ENCODE measurements at regions not wholly inside any gene's neighbourhood (a gene's known extent, or its start where the extent isn't known, plus 50 kb on each side); places are given as distances from the start of the nearest gene placed in this dataset.

DNA sequence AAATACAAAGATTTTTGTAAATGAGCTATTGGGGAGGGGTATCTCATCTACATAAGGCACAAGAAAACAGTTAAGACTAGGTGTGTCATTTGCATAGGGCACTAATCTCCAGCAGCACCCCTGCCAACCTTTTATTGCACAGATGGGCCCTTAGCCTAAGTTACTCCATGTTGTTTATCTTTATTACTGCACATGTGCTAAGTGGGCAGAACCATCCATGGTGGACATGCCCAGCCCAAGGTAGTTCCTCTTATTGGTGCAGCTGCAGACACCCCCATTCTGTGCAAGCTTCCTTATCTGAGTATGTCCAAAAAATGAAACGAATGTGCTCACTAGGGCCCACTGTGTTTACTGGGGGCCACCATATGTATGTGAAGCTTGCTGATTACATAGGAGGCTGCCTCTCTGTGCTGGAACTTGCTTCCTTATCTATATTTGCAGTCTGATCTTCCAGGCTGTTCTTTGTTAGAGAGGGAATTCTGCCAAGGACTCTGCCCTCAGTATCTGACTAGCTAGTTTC, 77.3 kb upstream of the NEK7 start:
- Histone ChIP-seq H3K4me1 (no peaks in the 10 kb centered on the region), H3K36me3 (no peaks in the 10 kb centered on the region), H3K27me3 (no peaks in the 10 kb centered on the region), H3K9me3 (replicated peaks) (no peaks in the 10 kb centered on the region), H3K4me3 (no peak overlapping the region), H3K27ac (no peak overlapping the region)
- no peak for DNase-seq

DNA sequence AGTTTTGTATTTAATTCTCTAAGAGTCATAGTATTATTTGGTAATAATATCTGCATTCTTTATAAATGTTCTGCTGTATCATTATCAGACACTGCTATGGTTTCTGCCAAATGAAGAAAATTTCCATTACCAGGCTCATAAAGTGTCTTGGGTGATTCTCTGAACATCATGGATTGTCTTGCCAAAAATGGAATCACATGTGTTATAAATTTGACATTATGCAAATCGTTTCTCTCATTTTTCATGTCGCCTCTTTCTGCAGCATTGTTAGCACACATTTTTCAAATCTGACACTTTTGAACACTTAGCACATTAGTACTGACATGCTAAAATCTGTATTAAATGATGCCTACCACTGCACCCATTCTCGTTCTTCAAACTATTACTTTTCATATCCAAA, 74.2 kb upstream of the NEK7 start:
- no peaks in the 10 kb centered on the region for H3K4me1 ChIP-seq
- no peak overlapping the region for H3K27ac ChIP-seq

DNA sequence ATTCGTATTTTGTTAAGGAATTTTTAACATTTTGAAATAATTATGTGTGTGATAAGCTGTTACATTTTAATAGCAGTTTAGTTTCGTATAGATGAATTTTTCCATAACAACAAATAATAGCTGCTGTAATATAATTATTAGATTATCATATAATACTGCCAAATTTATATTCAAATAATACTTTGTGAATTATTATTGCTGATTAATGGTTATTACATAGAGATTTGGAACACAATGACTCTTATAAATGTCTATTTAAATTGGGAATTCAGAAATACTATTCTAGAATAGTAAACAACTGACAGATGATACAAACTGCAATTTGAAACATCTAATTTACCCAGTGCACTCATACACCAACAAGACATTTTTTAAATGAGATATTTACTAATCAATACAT, 73.2 kb upstream of the NEK7 start:
- DNase-seq: no peak
- Histone ChIP-seq H3K36me3 (no peaks in the 10 kb centered on the region), H3K9me3 (replicated peaks) (no peaks in the 10 kb centered on the region), H3K27me3 (no peaks in the 10 kb centered on the region), H3K4me1 (no peaks in the 10 kb centered on the region), H3K4me3 (no peak overlapping the region), H3K27ac (no peak overlapping the region)

More for the DNA sequence above, 74.2 kb upstream of the NEK7 start:
- Histone ChIP-seq H3K36me3 (no peaks in the 10 kb centered on the region), H3K9me3 (replicated peaks) (no peaks in the 10 kb centered on the region), H3K27me3 (no peaks in the 10 kb centered on the region), H3K4me3 (no peak overlapping the region)
- no peak for DNase-seq

DNA sequence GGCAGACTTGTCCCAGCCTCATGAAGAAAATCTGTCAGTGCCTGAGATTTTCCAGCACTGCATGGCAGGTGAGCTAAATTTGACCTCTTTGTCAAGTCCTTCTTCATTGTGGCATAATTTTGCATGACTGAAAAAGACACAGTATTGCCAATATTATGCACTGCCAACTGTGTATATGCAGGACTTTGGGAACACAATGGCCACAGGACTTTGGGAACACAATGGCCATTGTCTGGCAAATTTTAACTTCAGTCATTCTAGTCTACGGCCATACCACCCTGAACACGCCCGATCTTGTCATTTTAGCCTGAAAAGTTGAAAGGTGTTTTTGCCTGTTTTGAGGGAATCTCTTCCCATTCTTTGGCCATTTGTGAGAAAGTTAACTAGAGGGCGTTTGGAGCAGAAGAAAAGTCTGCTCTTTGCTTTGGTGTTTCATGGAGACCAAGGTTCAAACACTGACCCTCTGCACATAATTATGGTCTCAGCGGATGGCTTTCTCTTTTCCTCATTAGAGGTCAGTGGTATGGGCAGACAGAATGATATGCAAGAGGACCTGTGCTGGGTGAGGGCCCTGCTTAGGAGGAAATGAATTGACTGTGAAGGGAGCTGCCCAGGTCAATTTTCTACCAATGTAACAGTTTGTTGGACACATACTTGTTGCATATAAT, 72.4 kb upstream of the NEK7 start:
- H3K4me1 ChIP-seq: no peaks in the 10 kb centered on the region
- no peak for DNase-seq
- no peak overlapping the region for H3K4me3 ChIP-seq
- H3K27me3 ChIP-seq: no peaks in the 10 kb centered on the region
- no peaks in the 10 kb centered on the region for H3K9me3 ChIP-seq (replicated peaks)
- no peak overlapping the region for H3K27ac ChIP-seq
- no peaks in the 10 kb centered on the region for H3K36me3 ChIP-seq

DNA sequence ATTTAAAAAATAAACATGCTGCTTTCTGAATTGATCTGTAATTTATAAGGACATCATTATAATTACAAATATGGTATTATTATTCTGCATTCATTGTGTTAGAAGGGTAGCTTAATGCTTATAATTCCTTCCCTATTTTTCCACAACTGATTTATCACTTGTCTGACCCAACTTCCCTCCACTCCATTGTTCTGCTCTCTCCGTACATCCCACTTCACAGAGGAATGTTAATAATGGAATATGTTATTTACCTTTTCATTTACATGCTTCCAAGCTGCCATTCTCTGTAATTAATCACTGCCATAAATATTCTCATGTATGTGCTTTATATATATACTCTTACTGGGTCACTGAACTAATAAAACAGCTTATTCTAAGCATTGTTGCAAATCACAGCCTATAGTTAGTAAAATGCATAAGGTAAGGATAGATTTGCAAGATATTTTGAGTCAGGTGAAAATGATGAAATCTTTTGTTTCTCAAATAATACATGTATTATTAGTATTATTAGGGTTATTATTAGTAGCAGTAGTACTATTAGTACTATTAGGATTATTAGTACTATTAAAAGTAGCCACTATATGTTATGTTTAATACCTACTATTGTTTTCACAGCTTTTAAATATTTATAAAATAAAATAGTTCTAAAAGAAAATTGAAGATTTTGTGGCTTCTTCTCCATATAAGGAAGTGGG, 70.6 kb upstream of the NEK7 start:
- no peaks in the 10 kb centered on the region for H3K36me3 ChIP-seq
- no peaks in the 10 kb centered on the region for H3K27me3 ChIP-seq
- H3K9me3 ChIP-seq (replicated peaks): no peaks in the 10 kb centered on the region
- DNase-seq: no peak
- no peaks in the 10 kb centered on the region for H3K4me1 ChIP-seq
- no peak overlapping the region for H3K27ac ChIP-seq
- no peak overlapping the region for H3K4me3 ChIP-seq

DNA sequence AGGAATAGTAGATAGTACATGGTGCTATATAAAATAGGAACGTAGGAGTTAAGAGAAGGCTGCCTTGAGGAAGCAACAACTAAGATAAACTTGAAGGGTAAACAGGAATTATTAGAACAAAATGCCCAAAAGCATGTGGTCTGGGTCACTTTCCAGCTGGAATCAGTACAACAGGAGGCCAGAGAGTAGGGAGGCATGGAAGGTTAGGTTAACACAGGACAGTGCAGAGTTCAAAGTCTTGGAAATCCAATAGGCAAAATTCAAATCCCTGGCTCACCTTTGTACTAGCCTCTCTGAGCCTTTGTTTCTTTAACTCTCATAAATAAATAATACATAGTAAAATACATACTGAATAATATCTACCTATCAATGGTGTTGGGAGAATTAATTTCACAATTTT, 69.0 kb upstream of the NEK7 start:
- Histone ChIP-seq H3K4me3 (no peak overlapping the region), H3K27ac (no peak overlapping the region), H3K36me3 (no peaks in the 10 kb centered on the region), H3K9me3 (replicated peaks) (no peaks in the 10 kb centered on the region), H3K27me3 (no peaks in the 10 kb centered on the region), H3K4me1 (no peaks in the 10 kb centered on the region)
- DNase-seq: no peak

DNA sequence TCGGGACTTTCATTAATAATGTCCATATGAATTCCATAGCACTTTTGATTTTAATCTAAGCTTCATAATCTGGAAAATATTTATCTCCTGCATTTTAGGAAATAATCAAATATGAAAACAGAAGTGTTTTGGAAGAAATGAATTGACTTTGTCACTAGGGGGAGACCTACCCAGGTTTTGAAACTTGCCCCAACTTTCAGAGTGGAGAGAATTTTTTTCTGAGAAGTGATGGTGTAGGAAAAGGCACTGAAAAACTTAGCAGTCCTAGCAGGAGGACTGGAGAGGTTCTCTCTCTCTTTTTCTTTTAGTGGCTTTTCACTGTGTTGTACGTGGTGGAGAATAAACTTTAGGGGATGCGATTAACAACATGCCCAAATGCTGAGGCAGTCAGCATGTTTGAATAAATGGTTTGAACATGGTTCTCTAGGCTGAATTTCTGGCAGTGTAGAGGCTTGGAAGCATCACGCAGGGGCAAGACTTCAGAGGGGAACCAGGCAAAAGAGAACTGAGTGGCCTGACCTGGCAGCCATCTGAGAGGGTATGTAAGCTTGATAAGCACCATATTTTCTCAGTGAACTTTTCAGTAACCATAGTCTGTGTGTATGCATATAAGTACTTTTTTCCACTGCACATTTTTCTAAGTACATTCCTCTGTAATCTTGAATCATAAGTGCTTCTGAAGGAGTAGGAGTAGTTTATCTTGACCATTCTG, 68.3 kb upstream of the NEK7 start:
- H3K36me3 ChIP-seq: no peaks in the 10 kb centered on the region
- no peaks in the 10 kb centered on the region for H3K4me1 ChIP-seq
- H3K27me3 ChIP-seq: no peaks in the 10 kb centered on the region
- no peak overlapping the region for H3K4me3 ChIP-seq
- no peaks in the 10 kb centered on the region for H3K9me3 ChIP-seq (replicated peaks)
- DNase-seq: peak in 1 of 2 experiments; percentile 35
- H3K27ac ChIP-seq: no peak overlapping the region

DNA sequence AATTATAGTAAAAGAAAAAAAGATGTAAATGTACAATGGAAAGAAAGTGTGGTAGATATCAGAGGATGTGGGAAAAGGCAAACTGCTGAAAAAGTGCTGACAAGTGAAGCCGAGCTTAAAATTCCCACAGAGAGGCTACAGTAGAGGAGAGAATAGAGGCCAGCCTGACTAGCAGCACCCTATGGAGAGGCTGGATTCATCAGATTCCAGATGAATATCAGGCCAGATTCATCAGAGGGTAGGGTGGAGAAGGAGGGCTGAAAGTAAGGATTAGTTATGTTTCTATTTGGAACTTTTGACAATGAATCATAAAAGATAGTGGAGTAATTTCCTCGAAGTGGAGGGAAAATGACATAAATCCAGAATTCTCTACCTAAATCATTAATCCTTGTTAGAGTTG, 60.4 kb upstream of the NEK7 start:
- no peak for DNase-seq
- Histone ChIP-seq H3K9me3 (replicated peaks) (no peaks in the 10 kb centered on the region), H3K4me1 (no peaks in the 10 kb centered on the region), H3K27me3 (no peaks in the 10 kb centered on the region), H3K27ac (no peak overlapping the region), H3K36me3 (no peaks in the 10 kb centered on the region), H3K4me3 (no peak overlapping the region)

DNA sequence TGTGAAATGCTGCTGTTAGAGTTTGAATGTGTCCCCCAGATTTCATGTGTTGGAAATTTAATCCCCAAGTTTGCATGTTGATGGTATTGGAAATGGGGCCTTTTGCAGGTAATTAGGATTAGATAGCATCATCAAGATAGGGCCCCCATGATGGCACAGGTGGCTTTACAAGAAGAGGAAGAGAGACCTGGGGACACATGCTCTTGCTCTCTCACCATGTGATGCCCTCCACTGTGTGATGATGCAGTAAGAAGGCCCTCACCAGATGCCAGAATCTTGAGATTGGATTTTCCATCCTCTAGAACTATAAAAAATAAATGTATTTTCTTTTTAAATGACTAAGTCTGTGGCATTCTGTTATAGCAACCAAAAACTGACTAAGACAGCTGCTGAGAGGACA, 57.0 kb upstream of the NEK7 start:
- H3K36me3 ChIP-seq: no peaks in the 10 kb centered on the region
- no peaks in the 10 kb centered on the region for H3K9me3 ChIP-seq (replicated peaks)
- H3K27ac ChIP-seq: no peak overlapping the region
- DNase-seq: no peak
- H3K4me3 ChIP-seq: no peak overlapping the region
- H3K27me3 ChIP-seq: no peaks in the 10 kb centered on the region
- H3K4me1 ChIP-seq: no peaks in the 10 kb centered on the region

DNA sequence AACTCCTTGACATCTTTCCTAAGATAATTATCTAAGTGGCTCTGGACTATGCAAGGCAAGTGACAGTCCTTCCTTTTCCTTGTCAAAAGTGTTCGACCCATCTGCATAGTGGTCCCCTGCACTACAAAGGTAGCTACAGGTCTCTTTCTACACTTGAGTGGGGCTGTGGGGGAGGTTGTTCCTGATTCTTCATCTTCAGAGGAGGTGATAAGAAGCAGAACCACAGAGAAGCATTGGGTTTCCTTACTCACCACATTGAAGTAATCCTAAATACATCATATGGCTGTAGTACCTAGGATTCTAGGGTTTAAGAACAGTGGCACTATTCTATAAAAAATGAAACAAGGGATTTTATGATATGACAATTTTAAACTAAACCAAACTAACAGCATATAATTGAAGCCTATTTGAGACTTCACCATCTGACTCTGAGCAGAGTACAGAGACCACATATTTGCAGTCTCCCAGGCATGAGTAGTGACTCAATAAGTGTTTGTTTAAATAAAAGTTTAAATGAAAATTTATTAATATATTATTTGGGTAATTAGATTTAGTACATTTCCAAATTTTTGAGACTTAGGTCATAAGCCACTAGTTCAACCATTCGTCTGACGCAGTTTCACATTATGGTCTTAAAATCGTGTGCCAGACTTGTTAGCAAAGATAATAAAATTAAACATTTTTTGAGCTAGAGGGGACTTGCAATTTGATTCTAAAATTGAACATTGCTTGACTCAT, 54.9 kb upstream of the NEK7 start:
- Histone ChIP-seq H3K27ac (no peak overlapping the region), H3K4me3 (no peak overlapping the region), H3K36me3 (no peaks in the 10 kb centered on the region), H3K27me3 (no peaks in the 10 kb centered on the region), H3K9me3 (replicated peaks) (no peaks in the 10 kb centered on the region), H3K4me1 (no peaks in the 10 kb centered on the region)
- no peak for DNase-seq

DNA sequence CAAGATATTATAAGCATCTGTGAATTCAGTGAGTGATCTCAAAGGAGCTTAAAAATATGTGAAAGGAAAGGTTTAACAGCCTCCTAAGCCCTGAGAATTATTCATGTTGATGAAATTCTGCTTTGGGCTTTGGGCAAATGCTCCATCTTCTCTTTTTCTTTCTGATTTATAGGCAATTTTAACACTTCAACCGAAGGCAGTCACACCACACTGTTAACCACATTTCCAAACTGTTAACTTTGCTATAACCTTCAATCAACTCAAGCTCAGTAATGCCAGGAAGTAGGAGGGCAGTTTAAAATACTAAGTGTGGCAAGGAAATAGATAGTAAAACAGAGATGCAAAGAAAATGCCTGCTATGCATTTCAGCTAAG, 54.4 kb upstream of the NEK7 start:
- no peaks in the 10 kb centered on the region for H3K9me3 ChIP-seq (replicated peaks)
- no peak overlapping the region for H3K4me3 ChIP-seq
- H3K27ac ChIP-seq: no peak overlapping the region
- H3K36me3 ChIP-seq: no peaks in the 10 kb centered on the region
- H3K4me1 ChIP-seq: no peaks in the 10 kb centered on the region
- no peak for DNase-seq
- H3K27me3 ChIP-seq: no peaks in the 10 kb centered on the region

DNA sequence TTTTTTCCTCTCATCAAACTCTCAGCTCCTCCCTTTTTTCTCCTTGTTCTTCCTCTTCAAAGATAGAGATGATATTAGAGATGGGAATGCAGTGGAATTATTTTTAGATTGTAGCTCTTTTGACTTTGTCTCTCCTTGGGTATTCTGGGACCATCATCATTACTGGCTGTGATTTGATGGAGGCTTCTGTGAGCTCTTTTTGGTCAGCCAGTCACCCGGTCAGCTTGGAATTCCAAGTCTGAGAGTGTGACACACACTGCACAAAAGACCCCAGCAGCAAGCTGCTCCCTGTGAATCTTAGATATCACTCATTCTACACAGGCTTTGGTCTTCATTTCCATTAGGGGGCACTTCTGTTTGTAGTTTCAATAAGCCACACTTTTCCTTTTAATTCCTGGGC, 51.6 kb upstream of the NEK7 start:
- no peaks in the 10 kb centered on the region for H3K9me3 ChIP-seq (replicated peaks)
- DNase-seq: no peak
- no peaks in the 10 kb centered on the region for H3K27me3 ChIP-seq
- no peak overlapping the region for H3K4me3 ChIP-seq
- no peaks in the 10 kb centered on the region for H3K4me1 ChIP-seq
- H3K27ac ChIP-seq: no peak overlapping the region
- no peaks in the 10 kb centered on the region for H3K36me3 ChIP-seq

DNA sequence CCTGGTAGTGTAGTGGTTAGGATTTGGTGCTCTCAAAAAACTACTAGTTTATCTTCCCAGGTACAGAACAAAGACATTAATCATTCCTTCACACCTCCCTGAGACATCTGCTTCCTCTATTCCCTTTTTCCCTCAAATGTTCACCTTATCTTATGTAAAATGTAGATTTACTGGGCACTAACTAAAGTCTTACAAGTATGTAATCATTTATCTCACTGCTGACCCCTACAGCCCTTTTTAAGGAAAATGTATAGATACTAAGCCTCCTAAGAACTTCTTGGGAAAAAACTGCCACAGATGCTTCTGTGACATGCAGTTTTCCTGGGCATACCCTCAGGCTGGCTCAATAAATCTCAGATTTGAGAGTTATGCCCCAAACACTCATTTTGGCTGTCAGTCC, 50.8 kb upstream of the NEK7 start:
- Histone ChIP-seq H3K27ac (no peak overlapping the region), H3K27me3 (no peaks in the 10 kb centered on the region), H3K4me3 (no peak overlapping the region), H3K9me3 (replicated peaks) (no peaks in the 10 kb centered on the region), H3K4me1 (no peaks in the 10 kb centered on the region), H3K36me3 (no peaks in the 10 kb centered on the region)
- DNase-seq: no peak
